OCI-LY7 (cell line): ENCODE measurements at regions not wholly inside any gene's neighbourhood (a gene's known extent, or its start where the extent isn't known, plus 50 kb on each side); places are given as distances from the start of the nearest gene placed in this dataset.
"Not testable (repeated sequence)": the region's sequence is repeated elsewhere in the genome, so short reads cannot be mapped to it uniquely, and the experiment has no call there.

Source experiments
- BruUV-seq: library from RNA; stranded (reverse); fragments of 400-500 nt; replicated peaks from 2 replicates; lab custom pipeline; 2021; lab: Mats Ljungman, UMichigan
- CTCF ChIA-PET: fragments of 300-600 bp; sonication (Branson Sonifier 250); formaldehyde crosslinking; loops from one replicate; lab custom pipeline; 2022; ENCODE audit warnings: antibody characterized with exemption; ENCODE audit not compliant: unreplicated experiment; lab: Charles Lee
- POLR2A ChIA-PET: fragments of 300-600 bp; sonication (Branson Sonifier 250); formaldehyde crosslinking; loops from one replicate; lab custom pipeline; 2022; ENCODE audit warnings: antibody characterized with exemption; lab: Charles Lee
- DNase-seq: peaks from one replicate; pipeline ENCODE4 v3.0.0-alpha.2; 2015; ENCODE audit warnings: low spot score
- H2AFZ ChIP-seq: fragments of 200-600 bp; sonication (generic), shearing (Covaris generic); 2 replicates; pipeline ENCODE4 v1.6.1; 2014; ENCODE audit warnings: mild to moderate bottlenecking, antibody characterized with exemption, low read length, moderate library complexity
- H3K27ac ChIP-seq: fragments of 200-600 bp; sonication (generic); 2 replicates; pipeline ENCODE4 v1.5.1; 2014; ENCODE audit warnings: mixed run types, low read depth, mild to moderate bottlenecking, moderate library complexity, low read length, inconsistent platforms; ENCODE audit not compliant: poor library complexity, severe bottlenecking
- H3K36me3 ChIP-seq: fragments of 200-600 bp; sonication (generic); 2 replicates; pipeline ENCODE4 v1.6.1; 2014; ENCODE audit warnings: mild to moderate bottlenecking, antibody characterized with exemption, low read length, moderate library complexity, mixed read lengths; ENCODE audit not compliant: insufficient read depth
- H3K4me1 ChIP-seq: fragments of 200-600 bp; sonication (generic); 2 replicates; pipeline ENCODE4 v1.5.1; 2014; ENCODE audit warnings: mild to moderate bottlenecking, low read length; ENCODE audit not compliant: insufficient read depth, poor library complexity, severe bottlenecking
- H3K4me2 ChIP-seq: fragments of 200-600 bp; sonication (generic); 2 replicates; pipeline ENCODE4 v1.6.1; 2014; ENCODE audit warnings: mild to moderate bottlenecking, low read length
- H3K4me3 ChIP-seq: fragments of 200-600 bp; sonication (generic); 2 replicates; pipeline ENCODE4 v1.5.1; 2014; ENCODE audit warnings: mild to moderate bottlenecking, low read depth, low read length; ENCODE audit not compliant: poor library complexity, severe bottlenecking
- H3K79me2 ChIP-seq: fragments of 200-600 bp; sonication (generic); 2 replicates; pipeline ENCODE4 v1.6.1; 2016; ENCODE audit warnings: low read depth, mild to moderate bottlenecking, low read length, moderate library complexity, mixed read lengths; ENCODE audit not compliant: insufficient read depth
- H3K9me2 ChIP-seq: fragments of 200-600 bp; sonication (generic); 2 replicates; pipeline ENCODE4 v1.6.1; 2016; ENCODE audit warnings: mild to moderate bottlenecking, low read length, mixed read lengths; ENCODE audit not compliant: insufficient read depth
- H3K9me3 ChIP-seq: fragments of 200-600 bp; sonication (generic); 2 replicates; pipeline ENCODE4 v1.6.1; 2014; ENCODE audit warnings: mild to moderate bottlenecking, mixed run types, low read length, mixed read lengths
- H4K20me1 ChIP-seq: fragments of 200-600 bp; sonication (generic); 2 replicates; pipeline ENCODE4 v1.6.1; 2014; ENCODE audit warnings: mild to moderate bottlenecking, antibody characterized with exemption, low read length, moderate library complexity, mixed read lengths; ENCODE audit not compliant: insufficient read depth
- CTCF ChIP-seq: fragments of 200-600 bp; sonication (generic); conservative IDR thresholded peaks from 2 replicates; pipeline ENCODE4 v1.5.1; 2014; ENCODE audit warnings: mild to moderate bottlenecking, antibody characterized with exemption, low read length, moderate library complexity, mixed read lengths
- EZH2phosphoT487 ChIP-seq: fragments of 200-600 bp; sonication (generic); IDR thresholded peaks from 2 replicates; pipeline ENCODE4 v1.6.1; 2018; ENCODE audit warnings: low read depth, borderline replicate concordance, mild to moderate bottlenecking, mixed run types, antibody characterized with exemption, low read length, moderate library complexity, mixed read lengths
- intact Hi-C: fragments of 100-400 bp; cut with micrococcal nuclease; formaldehyde crosslinking; loops from one replicate; pipeline ENCODE4 v1.10.0; 2022; ENCODE audit not compliant: unreplicated experiment

- Histone ChIP-seq H3K9me2 (no peaks in the 10 kb centered on the region), H3K4me3 (no peak overlapping the region), H3K4me1 (no peaks in the 10 kb centered on the region), H3K36me3 (no peaks in the 10 kb centered on the region), H3K9me3 (no peaks in the 10 kb centered on the region), H3K27ac (no peak overlapping the region), H2AFZ (no peak overlapping the region), H3K4me2 (no peak overlapping the region), H3K79me2 (no peaks in the 10 kb centered on the region), H4K20me1 (no peaks in the 10 kb centered on the region)
- CTCF ChIA-PET, result no interaction called here
- TF ChIP-seq CTCF (no peak), EZH2phosphoT487 (no peak)
- POLR2A ChIA-PET, result no interaction called here
- intact Hi-C loops, result no loop called here
- no peak for DNase-seq
- no TSS peak for BruUV-seq
Measured at GRCh38 chr14:34275078-34275477, 187.0 kb downstream of the SPTSSA start.

GRCh38 chr14:34273716-34274115 is 188.3 kb downstream of the SPTSSA start:
- DNase-seq, CTCF ChIA-PET, H2AFZ ChIP-seq, H3K79me2 ChIP-seq, H3K4me2 ChIP-seq, H3K4me3 ChIP-seq, intact Hi-C loops, H3K9me3 ChIP-seq, POLR2A ChIA-PET, H4K20me1 ChIP-seq, H3K36me3 ChIP-seq, H3K27ac ChIP-seq, BruUV-seq, H3K4me1 ChIP-seq, H3K9me2 ChIP-seq: not testable (repeated sequence)

GRCh38 chr14:34270361-34270760 is 191.7 kb downstream of the SPTSSA start:
- Histone ChIP-seq H3K4me1 (no peaks in the 10 kb centered on the region), H3K4me2 (no peak overlapping the region), H3K36me3 (no peaks in the 10 kb centered on the region), H3K4me3 (no peak overlapping the region), H3K79me2 (no peaks in the 10 kb centered on the region), H3K27ac (no peak overlapping the region), H3K9me3 (no peaks in the 10 kb centered on the region), H2AFZ (no peak overlapping the region), H3K9me2 (no peaks in the 10 kb centered on the region), H4K20me1 (no peaks in the 10 kb centered on the region)
- POLR2A ChIA-PET, result interaction anchor here (1.0 kb wide), 1 partner anchor 23 kb away, joined by 3 read pairs; no protein-coding TSS in a partner anchor
- TF ChIP-seq EZH2phosphoT487 (no peak), CTCF (no peak)
- DNase-seq, result no peak
- BruUV-seq, result no TSS peak
- intact Hi-C loops, result no loop called here
- CTCF ChIA-PET, result no interaction called here
